ENCODE measurements at regions not wholly inside any gene's neighbourhood (a gene's known extent, or its start where the extent isn't known, plus 50 kb on each side); places are given as distances from the start of the nearest gene placed in this dataset.

- CTCF ChIA-PET, result interaction anchor here (1.4 kb wide), 1 partner anchor 37 kb away, joined by 5 read pairs; no protein-coding TSS in a partner anchor
- H3K36me3 ChIP-seq (ENCODE audit: control insufficient read depth in 2 of 2, insufficient read depth in 1 of 2, low read length in 2 of 2), result no peaks in the 10 kb centered on the region
- POLR2A ChIA-PET, result no interaction called here
- H3K9me3 ChIP-seq (ENCODE audit: control insufficient read depth, insufficient read depth, low read depth, low read length), result no peaks in the 10 kb centered on the region
- no peak overlapping the region for H3K27ac ChIP-seq (ENCODE audit: extremely low read depth, low read depth, low read length)
- H3K4me1 ChIP-seq (ENCODE audit: control insufficient read depth, insufficient read depth, low read length), result no peaks in the 10 kb centered on the region
- peak; percentile 39 for TF ChIP-seq ZNF335 (tag by site-specific recombination; conservative IDR thresholded peaks at IDR 0.05)
- TF ChIP-seq ZNF248 (tag by site-specific recombination; IDR thresholded peaks at IDR 0.05), result no peak
- peak; percentile 33; the same call in 1 of the 2 replicates for TF ChIP-seq PRDM1 (tag by site-specific recombination; IDR thresholded peaks at IDR 0.05)
- TF ChIP-seq ZSCAN18 (tag by site-specific recombination; IDR thresholded peaks at IDR 0.05), result no peak
- no peak for TF ChIP-seq ZNF280C (tag by site-specific recombination; IDR thresholded peaks at IDR 0.05)
- TF ChIP-seq, protein P1, sequence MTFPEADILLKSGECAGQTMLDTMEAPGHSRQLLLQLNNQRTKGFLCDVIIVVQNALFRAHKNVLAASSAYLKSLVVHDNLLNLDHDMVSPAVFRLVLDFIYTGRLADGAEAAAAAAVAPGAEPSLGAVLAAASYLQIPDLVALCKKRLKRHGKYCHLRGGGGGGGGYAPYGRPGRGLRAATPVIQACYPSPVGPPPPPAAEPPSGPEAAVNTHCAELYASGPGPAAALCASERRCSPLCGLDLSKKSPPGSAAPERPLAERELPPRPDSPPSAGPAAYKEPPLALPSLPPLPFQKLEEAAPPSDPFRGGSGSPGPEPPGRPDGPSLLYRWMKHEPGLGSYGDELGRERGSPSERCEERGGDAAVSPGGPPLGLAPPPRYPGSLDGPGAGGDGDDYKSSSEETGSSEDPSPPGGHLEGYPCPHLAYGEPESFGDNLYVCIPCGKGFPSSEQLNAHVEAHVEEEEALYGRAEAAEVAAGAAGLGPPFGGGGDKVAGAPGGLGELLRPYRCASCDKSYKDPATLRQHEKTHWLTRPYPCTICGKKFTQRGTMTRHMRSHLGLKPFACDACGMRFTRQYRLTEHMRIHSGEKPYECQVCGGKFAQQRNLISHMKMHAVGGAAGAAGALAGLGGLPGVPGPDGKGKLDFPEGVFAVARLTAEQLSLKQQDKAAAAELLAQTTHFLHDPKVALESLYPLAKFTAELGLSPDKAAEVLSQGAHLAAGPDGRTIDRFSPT (tag by site-specific recombination; IDR thresholded peaks at IDR 0.05), result peak; percentile 49; the same call in 1 of the 2 replicates
- H3K4me3 ChIP-seq (ENCODE audit: low read depth, low read length), result no peak overlapping the region
Measured at GRCh38 chr4:138053641-138054301, 188.4 kb downstream of the SLC7A11 start.

GRCh38 chr4:138052806-138053632, 189.1 kb downstream of the SLC7A11 start:
- Histone ChIP-seq H3K36me3 (ENCODE audit: control insufficient read depth in 2 of 2, insufficient read depth in 1 of 2, low read length in 2 of 2) (no peaks in the 10 kb centered on the region), H3K27ac (ENCODE audit: extremely low read depth, low read depth, low read length) (no peak overlapping the region), H3K4me3 (ENCODE audit: low read depth, low read length) (no peak overlapping the region), H3K4me1 (ENCODE audit: control insufficient read depth, insufficient read depth, low read length) (no peaks in the 10 kb centered on the region), H3K9me3 (ENCODE audit: control insufficient read depth, insufficient read depth, low read depth, low read length) (no peaks in the 10 kb centered on the region)
- POLR2A ChIA-PET, result no interaction called here
- CTCF ChIA-PET, result interaction anchor here (1.4 kb wide), 1 partner anchor 37 kb away, joined by 5 read pairs; no protein-coding TSS in a partner anchor
- TF ChIP-seq ZFHX2 (tag by site-specific recombination; conservative IDR thresholded peaks at IDR 0.05) (no peak), PRDM6 (tag by site-specific recombination; IDR thresholded peaks at IDR 0.05) (no peak), ZNF121 (tag by site-specific recombination; IDR thresholded peaks at IDR 0.05) (no peak), MEIS1 (CRISPR knock-in tag; IDR thresholded peaks at IDR 0.05; ENCODE audit: borderline replicate concordance) (no peak), ZNF654 (tag by site-specific recombination; IDR thresholded peaks at IDR 0.05; ENCODE audit: low read depth) (no peak), ZNF610 (tag by site-specific recombination; IDR thresholded peaks at IDR 0.05; ENCODE audit: borderline replicate concordance) (no peak), ZNF221 (tag by site-specific recombination; IDR thresholded peaks at IDR 0.05; ENCODE audit: borderline replicate concordance) (no peak), ZNF239 (tag by site-specific recombination; IDR thresholded peaks at IDR 0.05) (no peak), HOXC10 (CRISPR knock-in tag; IDR thresholded peaks at IDR 0.05) (no peak), ZNF391 (tag by site-specific recombination; IDR thresholded peaks at IDR 0.05; ENCODE audit: borderline replicate concordance, low read depth) (no peak), KLF7 (tag by site-specific recombination; IDR thresholded peaks at IDR 0.05; ENCODE audit: borderline replicate concordance) (no peak)
- TF ChIP-seq, protein P2, sequence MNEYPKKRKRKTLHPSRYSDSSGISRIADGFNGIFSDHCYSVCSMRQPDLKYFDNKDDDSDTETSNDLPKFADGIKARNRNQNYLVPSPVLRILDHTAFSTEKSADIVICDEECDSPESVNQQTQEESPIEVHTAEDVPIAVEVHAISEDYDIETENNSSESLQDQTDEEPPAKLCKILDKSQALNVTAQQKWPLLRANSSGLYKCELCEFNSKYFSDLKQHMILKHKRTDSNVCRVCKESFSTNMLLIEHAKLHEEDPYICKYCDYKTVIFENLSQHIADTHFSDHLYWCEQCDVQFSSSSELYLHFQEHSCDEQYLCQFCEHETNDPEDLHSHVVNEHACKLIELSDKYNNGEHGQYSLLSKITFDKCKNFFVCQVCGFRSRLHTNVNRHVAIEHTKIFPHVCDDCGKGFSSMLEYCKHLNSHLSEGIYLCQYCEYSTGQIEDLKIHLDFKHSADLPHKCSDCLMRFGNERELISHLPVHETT (tag by site-specific recombination; IDR thresholded peaks at IDR 0.05), result no peak
- TF ChIP-seq, protein P3, sequence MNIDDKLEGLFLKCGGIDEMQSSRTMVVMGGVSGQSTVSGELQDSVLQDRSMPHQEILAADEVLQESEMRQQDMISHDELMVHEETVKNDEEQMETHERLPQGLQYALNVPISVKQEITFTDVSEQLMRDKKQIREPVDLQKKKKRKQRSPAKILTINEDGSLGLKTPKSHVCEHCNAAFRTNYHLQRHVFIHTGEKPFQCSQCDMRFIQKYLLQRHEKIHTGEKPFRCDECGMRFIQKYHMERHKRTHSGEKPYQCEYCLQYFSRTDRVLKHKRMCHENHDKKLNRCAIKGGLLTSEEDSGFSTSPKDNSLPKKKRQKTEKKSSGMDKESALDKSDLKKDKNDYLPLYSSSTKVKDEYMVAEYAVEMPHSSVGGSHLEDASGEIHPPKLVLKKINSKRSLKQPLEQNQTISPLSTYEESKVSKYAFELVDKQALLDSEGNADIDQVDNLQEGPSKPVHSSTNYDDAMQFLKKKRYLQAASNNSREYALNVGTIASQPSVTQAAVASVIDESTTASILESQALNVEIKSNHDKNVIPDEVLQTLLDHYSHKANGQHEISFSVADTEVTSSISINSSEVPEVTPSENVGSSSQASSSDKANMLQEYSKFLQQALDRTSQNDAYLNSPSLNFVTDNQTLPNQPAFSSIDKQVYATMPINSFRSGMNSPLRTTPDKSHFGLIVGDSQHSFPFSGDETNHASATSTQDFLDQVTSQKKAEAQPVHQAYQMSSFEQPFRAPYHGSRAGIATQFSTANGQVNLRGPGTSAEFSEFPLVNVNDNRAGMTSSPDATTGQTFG (tag by site-specific recombination; IDR thresholded peaks at IDR 0.05; ENCODE audit: borderline replicate concordance), result no peak

All from HEK293 (cell line).